WTC11 (cell line): ENCODE measurements at regions not wholly inside any gene's neighbourhood (a gene's known extent, or its start where the extent isn't known, plus 50 kb on each side); places are given as distances from the start of the nearest gene placed in this dataset.
"Not testable (repeated sequence)": the region's sequence is repeated elsewhere in the genome, so short reads cannot be mapped to it uniquely, and the experiment has no call there.

ENCODE experiments used
- ATF1 ChIP-seq: sonication (generic); formaldehyde crosslinking; IDR thresholded peaks from 2 replicates; pipeline ENCODE4 v1.8.1; 2023; ENCODE audit warnings: mild to moderate bottlenecking, moderate library complexity, missing genetic modification reagents
- E2F5 ChIP-seq: sonication (generic); formaldehyde crosslinking; IDR thresholded peaks from 2 replicates; pipeline ENCODE4 v1.8.1; 2022; ENCODE audit warnings: mild to moderate bottlenecking, moderate library complexity, missing genetic modification reagents
- FOXK1 ChIP-seq: sonication (generic); formaldehyde crosslinking; IDR thresholded peaks from 2 replicates; pipeline ENCODE4 v1.8.0; 2022; ENCODE audit warnings: mild to moderate bottlenecking, moderate library complexity, missing genetic modification reagents
- TF ChIP-seq, protein P1 (sequence below): fragments of 200-600 bp; IDR thresholded peaks from 2 replicates; pipeline ENCODE4 v1.8.0; 2022; ENCODE audit warnings: antibody characterized with exemption
- TF ChIP-seq, protein P2 (sequence below): sonication (generic); formaldehyde crosslinking; IDR thresholded peaks from 2 replicates; pipeline ENCODE4 v1.8.1; 2023; ENCODE audit warnings: mild to moderate bottlenecking, moderate library complexity, missing genetic modification reagents

- TF ChIP-seq, protein P1, sequence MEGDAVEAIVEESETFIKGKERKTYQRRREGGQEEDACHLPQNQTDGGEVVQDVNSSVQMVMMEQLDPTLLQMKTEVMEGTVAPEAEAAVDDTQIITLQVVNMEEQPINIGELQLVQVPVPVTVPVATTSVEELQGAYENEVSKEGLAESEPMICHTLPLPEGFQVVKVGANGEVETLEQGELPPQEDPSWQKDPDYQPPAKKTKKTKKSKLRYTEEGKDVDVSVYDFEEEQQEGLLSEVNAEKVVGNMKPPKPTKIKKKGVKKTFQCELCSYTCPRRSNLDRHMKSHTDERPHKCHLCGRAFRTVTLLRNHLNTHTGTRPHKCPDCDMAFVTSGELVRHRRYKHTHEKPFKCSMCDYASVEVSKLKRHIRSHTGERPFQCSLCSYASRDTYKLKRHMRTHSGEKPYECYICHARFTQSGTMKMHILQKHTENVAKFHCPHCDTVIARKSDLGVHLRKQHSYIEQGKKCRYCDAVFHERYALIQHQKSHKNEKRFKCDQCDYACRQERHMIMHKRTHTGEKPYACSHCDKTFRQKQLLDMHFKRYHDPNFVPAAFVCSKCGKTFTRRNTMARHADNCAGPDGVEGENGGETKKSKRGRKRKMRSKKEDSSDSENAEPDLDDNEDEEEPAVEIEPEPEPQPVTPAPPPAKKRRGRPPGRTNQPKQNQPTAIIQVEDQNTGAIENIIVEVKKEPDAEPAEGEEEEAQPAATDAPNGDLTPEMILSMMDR, result not testable (repeated sequence)
- not testable (repeated sequence) for TF ChIP-seq FOXK1, E2F5, ATF1 (CRISPR knock-in tag)
- TF ChIP-seq, protein P2, sequence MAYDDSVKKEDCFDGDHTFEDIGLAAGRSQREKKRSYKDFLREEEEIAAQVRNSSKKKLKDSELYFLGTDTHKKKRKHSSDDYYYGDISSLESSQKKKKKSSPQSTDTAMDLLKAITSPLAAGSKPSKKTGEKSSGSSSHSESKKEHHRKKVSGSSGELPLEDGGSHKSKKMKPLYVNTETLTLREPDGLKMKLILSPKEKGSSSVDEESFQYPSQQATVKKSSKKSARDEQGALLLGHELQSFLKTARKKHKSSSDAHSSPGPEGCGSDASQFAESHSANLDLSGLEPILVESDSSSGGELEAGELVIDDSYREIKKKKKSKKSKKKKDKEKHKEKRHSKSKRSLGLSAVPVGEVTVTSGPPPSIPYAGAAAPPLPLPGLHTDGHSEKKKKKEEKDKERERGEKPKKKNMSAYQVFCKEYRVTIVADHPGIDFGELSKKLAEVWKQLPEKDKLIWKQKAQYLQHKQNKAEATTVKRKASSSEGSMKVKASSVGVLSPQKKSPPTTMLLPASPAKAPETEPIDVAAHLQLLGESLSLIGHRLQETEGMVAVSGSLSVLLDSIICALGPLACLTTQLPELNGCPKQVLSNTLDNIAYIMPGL (CRISPR knock-in tag), result not testable (repeated sequence)
Observed at GRCh38 chr6:57900687-57901399, 583.4 kb downstream of the PRIM2 start.
